Karpas-422 (cell line): ENCODE measurements at regions not wholly inside any gene's neighbourhood (a gene's known extent, or its start where the extent isn't known, plus 50 kb on each side); places are given as distances from the start of the nearest gene placed in this dataset.

ENCODE experiments used
- DNase-seq: peaks from one replicate; pipeline ENCODE4 v3.0.0-alpha.2; 2015
- H2AFZ ChIP-seq: fragments of 200-600 bp; sonication (generic); 2 replicates; pipeline ENCODE4 v1.6.1; 2014; ENCODE audit warnings: antibody characterized with exemption, low read length, mixed read lengths
- H3K27ac ChIP-seq: fragments of 200-600 bp; sonication (generic); 2 replicates; pipeline ENCODE4 v1.5.1; 2014; ENCODE audit warnings: mild to moderate bottlenecking, low read length, moderate library complexity
- H3K27me3 ChIP-seq: fragments of 200-600 bp; sonication (generic); 2 replicates; pipeline ENCODE4 v1.6.1; 2014; ENCODE audit warnings: low read length, mixed read lengths
- H3K36me3 ChIP-seq: fragments of 200-600 bp; sonication (generic); 2 replicates; pipeline ENCODE4 v1.6.1; 2014; ENCODE audit warnings: low read length, mixed read lengths; ENCODE audit not compliant: insufficient read depth
- H3K4me1 ChIP-seq: fragments of 200-600 bp; sonication (generic); 2 replicates; pipeline ENCODE4 v1.6.1; 2014; ENCODE audit warnings: mild to moderate bottlenecking, low read length, mixed read lengths
- H3K4me2 ChIP-seq: fragments of 200-600 bp; sonication (generic); 2 replicates; pipeline ENCODE4 v1.6.1; 2014; ENCODE audit warnings: low read length, low read depth, mild to moderate bottlenecking; ENCODE audit not compliant: poor library complexity, severe bottlenecking
- H3K4me3 ChIP-seq: fragments of 200-600 bp; sonication (generic); 2 replicates; pipeline ENCODE4 v1.5.1; 2014; ENCODE audit warnings: mild to moderate bottlenecking, antibody characterized with exemption, low read length, mixed read lengths
- H3K79me2 ChIP-seq: fragments of 200-600 bp; sonication (generic); 2 replicates; pipeline ENCODE4 v1.6.1; 2014; ENCODE audit warnings: mild to moderate bottlenecking, low read length, mixed read lengths
- H3K9ac ChIP-seq: fragments of 200-600 bp; sonication (generic); 2 replicates; pipeline ENCODE4 v1.6.0; 2014; ENCODE audit warnings: low read length
- H3K9me2 ChIP-seq: fragments of 200-600 bp; sonication (generic), shearing (Covaris generic); replicated peaks from 2 replicates; pipeline ENCODE4 v1.6.0; 2014; ENCODE audit warnings: mild to moderate bottlenecking, low read length, moderate library complexity; ENCODE audit not compliant: insufficient read depth
- H3K9me3 ChIP-seq: fragments of 300-700, 200-600 bp; sonication (generic); 2 replicates; pipeline ENCODE4 v1.6.1; 2014; ENCODE audit warnings: low read length, mixed read lengths
- H4K20me1 ChIP-seq: fragments of 200-600 bp; sonication (generic); 2 replicates; pipeline ENCODE4 v1.6.1; 2014; ENCODE audit warnings: mild to moderate bottlenecking, antibody characterized with exemption, low read length, low read depth; ENCODE audit not compliant: insufficient read depth

GRCh38 chr4:116726523-116726922, 358.9 kb downstream of the TRAM1L1 start:
- no peaks in the 10 kb centered on the region for H3K4me1 ChIP-seq
- H3K9me3 ChIP-seq = peaks cover 14% of the 10 kb centered on the region; the same call in 1 of the 2 replicates
- H2AFZ ChIP-seq = no peak overlapping the region
- H3K4me2 ChIP-seq = no peak overlapping the region
- H3K9ac ChIP-seq = no peak overlapping the region
- DNase-seq = no peak
- no peaks in the 10 kb centered on the region for H4K20me1 ChIP-seq
- no peak overlapping the region for H3K4me3 ChIP-seq
- H3K79me2 ChIP-seq = no peaks in the 10 kb centered on the region
- H3K9me2 ChIP-seq = no peaks in the 10 kb centered on the region
- H3K27ac ChIP-seq = no peak overlapping the region
- no peaks in the 10 kb centered on the region for H3K27me3 ChIP-seq
- H3K36me3 ChIP-seq = no peaks in the 10 kb centered on the region

- H3K9me3 ChIP-seq = peaks cover 4% of the 10 kb centered on the region; the same call in 1 of the 2 replicates
- H3K27me3 ChIP-seq = no peaks in the 10 kb centered on the region
- H3K4me2 ChIP-seq = no peak overlapping the region
- no peaks in the 10 kb centered on the region for H3K79me2 ChIP-seq
- no peak overlapping the region for H2AFZ ChIP-seq
- H3K4me3 ChIP-seq = no peak overlapping the region
- no peaks in the 10 kb centered on the region for H3K36me3 ChIP-seq
- H3K4me1 ChIP-seq = no peaks in the 10 kb centered on the region
- no peak for DNase-seq
- no peaks in the 10 kb centered on the region for H4K20me1 ChIP-seq
- H3K27ac ChIP-seq = no peak overlapping the region
- no peaks in the 10 kb centered on the region for H3K9me2 ChIP-seq
- no peak overlapping the region for H3K9ac ChIP-seq
Measured at GRCh38 chr4:116724249-116724648, 361.1 kb downstream of the TRAM1L1 start.

- no peaks in the 10 kb centered on the region for H3K36me3 ChIP-seq
- H3K4me1 ChIP-seq = no peaks in the 10 kb centered on the region
- no peaks in the 10 kb centered on the region for H4K20me1 ChIP-seq
- no peak overlapping the region for H2AFZ ChIP-seq
- H3K9ac ChIP-seq = no peak overlapping the region
- DNase-seq = no peak
- H3K4me2 ChIP-seq = no peak overlapping the region
- H3K9me3 ChIP-seq = peaks cover 11% of the 10 kb centered on the region
- H3K27ac ChIP-seq = no peak overlapping the region
- H3K79me2 ChIP-seq = no peaks in the 10 kb centered on the region
- H3K27me3 ChIP-seq = no peaks in the 10 kb centered on the region
- H3K9me2 ChIP-seq = no peaks in the 10 kb centered on the region
- H3K4me3 ChIP-seq = no peak overlapping the region
Measured at GRCh38 chr4:116705466-116705865, 379.9 kb downstream of the TRAM1L1 start.

GRCh38 chr4:116702949-116703348, 382.4 kb downstream of the TRAM1L1 start:
- Histone ChIP-seq H3K36me3 (no peaks in the 10 kb centered on the region), H3K27ac (no peak overlapping the region), H3K4me1 (no peaks in the 10 kb centered on the region), H3K9me2 (no peaks in the 10 kb centered on the region), H3K4me2 (no peak overlapping the region), H3K79me2 (no peaks in the 10 kb centered on the region), H3K27me3 (no peaks in the 10 kb centered on the region), H3K9me3 (peaks cover 18% of the 10 kb centered on the region), H4K20me1 (no peaks in the 10 kb centered on the region), H2AFZ (no peak overlapping the region), H3K4me3 (no peak overlapping the region), H3K9ac (no peak overlapping the region)
- peak; percentile 41 for DNase-seq

DNA sequence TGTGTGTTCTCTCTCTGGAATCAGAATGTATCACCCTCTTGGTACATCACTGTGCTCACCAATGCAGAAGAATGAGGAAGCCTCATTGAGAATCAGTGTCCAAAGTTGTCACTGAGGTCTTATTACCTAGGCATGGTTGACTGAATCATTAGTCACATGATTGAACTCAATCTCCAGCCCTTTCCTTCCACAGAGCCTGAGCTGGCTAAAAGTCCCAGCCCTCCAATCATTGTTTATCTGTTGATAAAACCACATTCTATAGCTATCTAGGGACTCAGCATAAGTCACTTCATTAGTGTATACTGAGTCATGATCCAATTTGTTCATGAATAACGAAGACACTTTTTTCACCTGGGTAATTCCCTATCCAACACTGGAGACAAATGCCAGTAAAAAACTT, 396.8 kb downstream of the TRAM1L1 start:
- Histone ChIP-seq H3K4me3 (no peak overlapping the region), H3K9me3 (peaks cover 6% of the 10 kb centered on the region; the same call in 1 of the 2 replicates), H4K20me1 (no peaks in the 10 kb centered on the region), H3K27me3 (no peaks in the 10 kb centered on the region), H3K4me1 (no peaks in the 10 kb centered on the region), H3K79me2 (no peaks in the 10 kb centered on the region), H3K36me3 (no peaks in the 10 kb centered on the region), H3K9ac (no peak overlapping the region), H3K27ac (no peak overlapping the region), H3K9me2 (no peaks in the 10 kb centered on the region), H2AFZ (no peak overlapping the region), H3K4me2 (no peak overlapping the region)
- no peak for DNase-seq

DNA sequence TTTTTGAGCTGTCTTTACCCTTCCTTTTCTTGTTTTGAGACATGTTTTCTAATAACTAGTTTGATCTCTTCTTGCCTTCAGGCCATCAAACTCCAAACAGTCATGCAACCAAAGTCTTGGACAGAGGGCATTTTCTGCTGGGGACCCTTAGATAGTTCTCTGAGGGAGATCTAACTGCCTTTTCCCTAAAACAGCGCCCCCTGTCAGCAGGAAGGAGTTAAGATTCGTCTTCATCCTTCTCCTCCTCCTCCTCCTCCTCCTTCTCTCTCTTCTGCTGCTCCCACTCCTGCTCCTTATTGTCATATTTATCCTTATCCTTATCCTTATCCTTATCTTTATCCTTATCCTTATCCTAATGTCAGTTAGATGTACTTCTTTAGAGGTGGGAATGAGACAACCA, 417.2 kb downstream of the TRAM1L1 start:
- H3K9ac ChIP-seq = no peak overlapping the region
- no peaks in the 10 kb centered on the region for H3K36me3 ChIP-seq
- no peak overlapping the region for H3K4me3 ChIP-seq
- H3K9me3 ChIP-seq = peaks cover 17% of the 10 kb centered on the region
- no peaks in the 10 kb centered on the region for H3K79me2 ChIP-seq
- no peak overlapping the region for H3K4me2 ChIP-seq
- H3K27me3 ChIP-seq = no peaks in the 10 kb centered on the region
- no peak overlapping the region for H3K27ac ChIP-seq
- DNase-seq = no peak
- no peaks in the 10 kb centered on the region for H4K20me1 ChIP-seq
- no peaks in the 10 kb centered on the region for H3K4me1 ChIP-seq
- H3K9me2 ChIP-seq = no peaks in the 10 kb centered on the region
- H2AFZ ChIP-seq = no peak overlapping the region

GRCh38 chr4:116665716-116666115, 419.7 kb downstream of the TRAM1L1 start:
- H3K4me3 ChIP-seq = no peak overlapping the region
- no peaks in the 10 kb centered on the region for H3K9me2 ChIP-seq
- H3K27ac ChIP-seq = no peak overlapping the region
- H3K9me3 ChIP-seq = peaks cover 24% of the 10 kb centered on the region
- no peak for DNase-seq
- no peaks in the 10 kb centered on the region for H3K4me1 ChIP-seq
- H3K27me3 ChIP-seq = no peaks in the 10 kb centered on the region
- no peaks in the 10 kb centered on the region for H3K79me2 ChIP-seq
- H3K36me3 ChIP-seq = no peaks in the 10 kb centered on the region
- no peak overlapping the region for H3K4me2 ChIP-seq
- no peaks in the 10 kb centered on the region for H4K20me1 ChIP-seq
- H3K9ac ChIP-seq = no peak overlapping the region
- H2AFZ ChIP-seq = no peak overlapping the region

GRCh38 chr4:116664198-116664597, 421.2 kb downstream of the TRAM1L1 start:
- Histone ChIP-seq H3K9ac (no peak overlapping the region), H3K27me3 (no peaks in the 10 kb centered on the region), H3K27ac (no peak overlapping the region), H3K9me3 (peaks cover 24% of the 10 kb centered on the region), H3K4me1 (no peaks in the 10 kb centered on the region), H4K20me1 (no peaks in the 10 kb centered on the region), H3K36me3 (no peaks in the 10 kb centered on the region), H3K4me3 (no peak overlapping the region), H2AFZ (no peak overlapping the region), H3K4me2 (no peak overlapping the region), H3K79me2 (no peaks in the 10 kb centered on the region), H3K9me2 (no peaks in the 10 kb centered on the region)
- no peak for DNase-seq

DNA sequence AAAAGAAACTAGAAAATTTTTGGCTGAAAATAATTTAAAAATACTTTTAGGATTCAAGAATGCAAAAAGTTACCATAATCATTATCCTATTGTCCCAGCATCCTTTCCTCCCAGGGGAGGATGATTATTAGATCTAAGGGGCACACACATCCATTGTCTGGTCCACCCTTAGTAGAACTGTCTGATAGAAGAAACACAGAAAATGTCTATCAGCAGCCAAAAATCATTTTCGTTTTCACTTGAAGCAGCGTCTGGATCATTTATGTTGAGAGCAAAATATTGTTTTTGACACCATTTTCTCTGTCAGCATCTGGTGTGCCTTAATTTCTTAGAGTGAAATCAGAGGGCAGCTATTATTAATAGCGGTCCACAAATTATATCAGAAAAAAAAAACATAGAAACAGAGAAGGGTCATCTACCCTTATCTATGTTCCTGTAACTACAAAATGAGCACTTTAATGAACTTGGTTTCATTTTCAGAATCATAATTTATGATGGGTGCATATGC, 446.3 kb downstream of the TRAM1L1 start:
- no peak overlapping the region for H3K27ac ChIP-seq
- DNase-seq = no peak
- no peaks in the 10 kb centered on the region for H3K4me1 ChIP-seq
- H2AFZ ChIP-seq = no peak overlapping the region
- no peaks in the 10 kb centered on the region for H3K36me3 ChIP-seq
- no peaks in the 10 kb centered on the region for H3K79me2 ChIP-seq
- H3K27me3 ChIP-seq = no peaks in the 10 kb centered on the region
- H3K4me3 ChIP-seq = no peak overlapping the region
- H3K9ac ChIP-seq = no peak overlapping the region
- no peaks in the 10 kb centered on the region for H4K20me1 ChIP-seq
- H3K9me2 ChIP-seq = no peaks in the 10 kb centered on the region
- no peak overlapping the region for H3K4me2 ChIP-seq
- peaks cover 7% of the 10 kb centered on the region; the same call in 1 of the 2 replicates for H3K9me3 ChIP-seq
